ENCODE measurements at regions not wholly inside any gene's neighbourhood (a gene's known extent, or its start where the extent isn't known, plus 50 kb on each side); places are given as distances from the start of the nearest gene placed in this dataset.

DNA sequence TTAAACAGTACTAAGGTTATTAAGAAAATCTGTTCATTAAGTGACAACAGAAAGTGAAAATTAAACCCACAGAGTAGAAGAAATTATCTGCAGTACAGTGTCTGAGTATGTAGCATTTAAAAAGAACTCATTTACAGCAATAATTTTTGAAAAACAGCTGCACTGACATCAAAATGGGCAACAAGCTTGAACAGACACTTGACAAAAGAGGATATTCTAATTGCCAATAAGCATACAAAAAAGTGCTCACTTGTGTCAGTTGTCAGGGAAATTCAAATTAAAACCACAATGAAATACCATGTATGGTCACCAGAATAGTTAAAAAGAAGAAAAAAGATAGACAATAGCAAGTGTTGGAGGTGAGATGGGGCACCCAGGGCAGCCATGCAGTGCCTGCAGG lies 93.3 kb upstream of the LINC01488 start:
- CTCF ChIA-PET (ENCODE audit: partially characterized antibody): interaction anchor here (1.0 kb wide), 1 partner anchor 10 kb away, joined by 3 read pairs; no protein-coding TSS in a partner anchor
- H3K18ac ChIP-seq (ENCODE audit: extremely low read depth, low read length): no peak overlapping the region
- H4K20me1 ChIP-seq (replicated peaks in 1 of 2; ENCODE audit: control insufficient read depth in 1 of 2, insufficient read depth in 2 of 2, low read length in 2 of 2): no peaks in the 10 kb centered on the region
- DNase-seq (ENCODE audit: low read depth in 1 of 2, low spot score in 2 of 2) (no peak), FAIRE-seq (no peak)
- H3K36me3 ChIP-seq (ENCODE audit: control insufficient read depth in 2 of 4, insufficient read depth in 4 of 4, low read length in 3 of 4): no peaks in the 10 kb centered on the region
- no peak overlapping the region for H4K5ac ChIP-seq (ENCODE audit: insufficient read length, low read depth, low read length)
- no peak overlapping the region for H2BK15ac ChIP-seq (ENCODE audit: low read length)
- no peaks in the 10 kb centered on the region for H3K23me2 ChIP-seq (ENCODE audit: low read depth, low read length)
- no peak overlapping the region for H2BK12ac ChIP-seq (ENCODE audit: low read depth, low read length)
- H2BK20ac ChIP-seq (ENCODE audit: low read length): no peak overlapping the region
- H2AK5ac ChIP-seq (ENCODE audit: low read depth, low read length): no peak overlapping the region
- no peak overlapping the region for H3K4me3 ChIP-seq (ENCODE audit: extremely low read depth in 1 of 4, insufficient read depth in 2 of 4, low read depth in 3 of 4, low read length in 4 of 4)
- no peak overlapping the region for H4K91ac ChIP-seq (replicated peaks; ENCODE audit: insufficient read length, low read length)
- no peak overlapping the region for H3K9ac ChIP-seq (replicated peaks in 1 of 4; ENCODE audit: extremely low read depth in 1 of 4, low read depth in 3 of 4, low read length in 3 of 4)
- H3K27me3 ChIP-seq (replicated peaks in 1 of 4; ENCODE audit: control insufficient read depth in 3 of 4, extremely low read depth in 1 of 4, insufficient read depth in 3 of 4, low read length in 3 of 4): no peaks in the 10 kb centered on the region
- H3K23ac ChIP-seq (ENCODE audit: insufficient read length): no peak overlapping the region
- no peaks in the 10 kb centered on the region for H3K79me1 ChIP-seq (ENCODE audit: low read depth, low read length)
- H3K79me2 ChIP-seq (ENCODE audit: control insufficient read depth in 1 of 2, insufficient read depth in 2 of 2, low read length in 2 of 2): no peaks in the 10 kb centered on the region
- H2AFZ ChIP-seq (ENCODE audit: low read length): no peak overlapping the region
- H2BK120ac ChIP-seq (replicated peaks; ENCODE audit: low read depth, low read length): no peak overlapping the region
- H3K4me2 ChIP-seq (ENCODE audit: insufficient read depth in 1 of 2, low read depth in 2 of 2, low read length in 2 of 2): no peak overlapping the region
- no peak overlapping the region for H3K27ac ChIP-seq (ENCODE audit: low read depth, low read length)
- POLR2A ChIA-PET (ENCODE audit: partially characterized antibody): no interaction called here
- TF ChIP-seq TEAD4 (IDR thresholded peaks at IDR 0.05; ENCODE audit: low read depth, low read length) (no peak), RAD21 (IDR thresholded peaks at IDR 0.05 in 1 of 2, conservative IDR thresholded peaks at IDR 0.05 in 1 of 2; ENCODE audit: low read depth in 2 of 2, low read length in 2 of 2) (no peak), EZH2 (IDR thresholded peaks at IDR 0.05; ENCODE audit: low read depth, low read length, severe bottlenecking) (no peak), CHD2 (IDR thresholded peaks at IDR 0.05; ENCODE audit: low read length) (no peak)
- TF ChIP-seq, protein P1, sequence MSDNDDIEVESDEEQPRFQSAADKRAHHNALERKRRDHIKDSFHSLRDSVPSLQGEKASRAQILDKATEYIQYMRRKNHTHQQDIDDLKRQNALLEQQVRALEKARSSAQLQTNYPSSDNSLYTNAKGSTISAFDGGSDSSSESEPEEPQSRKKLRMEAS (IDR thresholded peaks at IDR 0.05): no peak
- no peak overlapping the region for H3K14ac ChIP-seq (ENCODE audit: insufficient read length)
- H3K9me3 ChIP-seq (ENCODE audit: insufficient read depth in 2 of 2, low read depth in 1 of 2, low read length in 1 of 2): peaks cover 5 to 17% of the 10 kb centered on the region in 2 experiments
- H4K8ac ChIP-seq (ENCODE audit: extremely low read depth, insufficient read depth, low read length): no peak overlapping the region
- no peaks in the 10 kb centered on the region for H3K4me1 ChIP-seq (replicated peaks in 1 of 4; ENCODE audit: control insufficient read depth in 3 of 4, insufficient read depth in 4 of 4, low read length in 3 of 4)
- no peak overlapping the region for H3K56ac ChIP-seq (replicated peaks; ENCODE audit: insufficient read length, low read depth, low read length)
- no peak overlapping the region for H2BK5ac ChIP-seq (ENCODE audit: low read depth, low read length)
- H3K4ac ChIP-seq (replicated peaks; ENCODE audit: insufficient read length, low read depth, low read length): no peak overlapping the region

Measured in H1 (cell line).